ENCODE measurements at regions not wholly inside any gene's neighbourhood (a gene's known extent, or its start where the extent isn't known, plus 50 kb on each side); places are given as distances from the start of the nearest gene placed in this dataset.

DNA sequence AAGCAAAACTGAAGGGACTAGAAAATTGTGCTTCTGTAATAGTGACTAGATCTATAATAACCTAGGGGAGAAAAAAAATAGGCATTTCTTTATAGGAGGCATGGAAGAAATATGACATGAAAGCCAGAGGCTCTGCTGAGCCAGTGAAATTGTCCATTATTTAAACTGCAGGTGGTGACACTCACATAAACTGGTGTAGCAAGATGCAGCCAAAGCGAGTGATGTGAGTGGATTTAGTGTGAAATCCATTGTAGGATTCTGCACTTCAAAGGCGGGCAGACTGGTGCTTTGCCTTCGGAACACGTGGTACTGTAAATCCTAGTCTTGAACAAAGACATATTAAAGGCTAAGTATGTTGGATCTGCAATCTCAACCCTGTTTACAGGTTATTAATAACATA is 361.9 kb downstream of the TBC1D4 start:
- intact Hi-C loops (cut with DNase I; ENCODE audit: low total_unique reads) = no loop called here
- Histone ChIP-seq H3K27me3 (no peaks in the 10 kb centered on the region), H3K36me3 (no peaks in the 10 kb centered on the region), H3K4me3 (no peak overlapping the region), H3K9me3 (no peaks in the 10 kb centered on the region), H3K27ac (no peak overlapping the region), H3K4me1 (no peaks in the 10 kb centered on the region)
- no peak for TF ChIP-seq CTCF (IDR thresholded peaks at IDR 0.05)
- TF ChIP-seq EP300 (IDR thresholded peaks at IDR 0.05; ENCODE audit: low read depth) = no peak
- no peak for TF ChIP-seq POLR2AphosphoS5 (IDR thresholded peaks at IDR 0.05)
- no peak for TF ChIP-seq POLR2A (IDR thresholded peaks at IDR 0.05)
- in situ Hi-C loops (cut with MboI; ENCODE audit: low pct_ligation_motif_present in 1 of 4, low pct_unique_long_range_greater_than_20kb in 1 of 4, low sequenced_read_pairs in 3 of 4) = no loop called here
- no peak for DNase-seq
- WGBS, 2 donors (ENCODE audit: low coverage in 1 of 2) = 70 to 72% methylated on average over 3 to 4 of the region's 4 CpGs

DNA sequence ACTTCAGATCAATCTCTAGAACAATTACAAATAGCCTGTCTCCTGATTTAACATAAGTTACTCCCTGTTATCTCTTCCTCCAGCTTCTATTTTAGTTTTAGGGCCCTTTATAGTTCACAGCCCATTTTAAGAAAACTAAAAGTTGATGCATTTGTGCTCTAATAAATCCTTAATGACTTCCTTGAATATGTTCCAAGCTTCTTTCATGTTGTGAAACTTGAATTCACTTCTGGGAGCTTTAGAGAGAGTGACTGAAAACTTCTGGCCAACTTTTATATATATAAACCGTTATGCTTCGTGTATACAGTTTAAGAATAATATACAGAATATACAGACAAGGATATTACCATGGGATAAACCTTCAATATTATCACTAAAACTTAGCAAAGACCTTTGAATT is 366.8 kb downstream of the TBC1D4 start:
- WGBS, 2 donors (ENCODE audit: low coverage in 1 of 2) = 65 to 79% methylated on average over 2 of the region's 2 CpGs
- no peaks in the 10 kb centered on the region for H3K27me3 ChIP-seq
- in situ Hi-C loops (cut with MboI; ENCODE audit: low pct_ligation_motif_present in 1 of 4, low pct_unique_long_range_greater_than_20kb in 1 of 4, low sequenced_read_pairs in 3 of 4) (no loop called here), intact Hi-C loops (cut with DNase I; ENCODE audit: low total_unique reads) (no loop called here)
- no peak overlapping the region for H3K4me3 ChIP-seq
- H3K36me3 ChIP-seq = no peaks in the 10 kb centered on the region
- no peaks in the 10 kb centered on the region for H3K4me1 ChIP-seq
- no peaks in the 10 kb centered on the region for H3K9me3 ChIP-seq
- H3K27ac ChIP-seq = no peak overlapping the region
- no peak for TF ChIP-seq POLR2A (IDR thresholded peaks at IDR 0.05)
- no peak for TF ChIP-seq POLR2AphosphoS5 (IDR thresholded peaks at IDR 0.05)
- no peak for TF ChIP-seq EP300 (IDR thresholded peaks at IDR 0.05; ENCODE audit: low read depth)
- TF ChIP-seq CTCF (IDR thresholded peaks at IDR 0.05) = no peak
- DNase-seq = no peak

- Histone ChIP-seq H3K4me1 (no peaks in the 10 kb centered on the region), H3K9me3 (peaks cover 0 to 4% of the 10 kb centered on the region in 2 donors), H3K27me3 (no peaks in the 10 kb centered on the region), H3K36me3 (no peaks in the 10 kb centered on the region), H3K27ac (no peak overlapping the region), H3K4me3 (no peak overlapping the region)
- TF ChIP-seq EP300 (IDR thresholded peaks at IDR 0.05; ENCODE audit: low read depth) = no peak
- TF ChIP-seq CTCF (IDR thresholded peaks at IDR 0.05) = no peak
- TF ChIP-seq POLR2A (IDR thresholded peaks at IDR 0.05) = no peak
- TF ChIP-seq POLR2AphosphoS5 (IDR thresholded peaks at IDR 0.05) = no peak
- intact Hi-C loops (cut with DNase I; ENCODE audit: low total_unique reads) = no loop called here
- in situ Hi-C loops (cut with MboI; ENCODE audit: low pct_ligation_motif_present in 1 of 4, low pct_unique_long_range_greater_than_20kb in 1 of 4, low sequenced_read_pairs in 3 of 4) = no loop called here
- no peak for DNase-seq
These were observed 378.0 kb downstream of the TBC1D4 start for GRCh38 chr13:75103976-75104375.

- no peak overlapping the region for H3K27ac ChIP-seq
- no peaks in the 10 kb centered on the region for H3K36me3 ChIP-seq
- intact Hi-C loops (cut with DNase I; ENCODE audit: low total_unique reads) = no loop called here
- H3K27me3 ChIP-seq = no peaks in the 10 kb centered on the region
- peaks cover 0 to 4% of the 10 kb centered on the region in 2 donors for H3K9me3 ChIP-seq
- no peak for DNase-seq
- 74 to 80% methylated on average over 4 to 5 of the region's 5 CpGs for WGBS, 2 donors (ENCODE audit: low coverage in 1 of 2)
- no peak overlapping the region for H3K4me3 ChIP-seq
- H3K4me1 ChIP-seq = no peaks in the 10 kb centered on the region
- no peak for TF ChIP-seq POLR2A (IDR thresholded peaks at IDR 0.05)
- TF ChIP-seq EP300 (IDR thresholded peaks at IDR 0.05; ENCODE audit: low read depth) = no peak
- TF ChIP-seq POLR2AphosphoS5 (IDR thresholded peaks at IDR 0.05) = no peak
- no peak for TF ChIP-seq CTCF (IDR thresholded peaks at IDR 0.05)
- in situ Hi-C loops (cut with MboI; ENCODE audit: low pct_ligation_motif_present in 1 of 4, low pct_unique_long_range_greater_than_20kb in 1 of 4, low sequenced_read_pairs in 3 of 4) = no loop called here
These were observed 379.8 kb downstream of the TBC1D4 start for GRCh38 chr13:75102001-75102716.
